ENCODE measurements at regions not wholly inside any gene's neighbourhood (a gene's known extent, or its start where the extent isn't known, plus 50 kb on each side); places are given as distances from the start of the nearest gene placed in this dataset.
"Not testable (repeated sequence)": the region's sequence is repeated elsewhere in the genome, so short reads cannot be mapped to it uniquely, and the experiment has no call there.

DNA sequence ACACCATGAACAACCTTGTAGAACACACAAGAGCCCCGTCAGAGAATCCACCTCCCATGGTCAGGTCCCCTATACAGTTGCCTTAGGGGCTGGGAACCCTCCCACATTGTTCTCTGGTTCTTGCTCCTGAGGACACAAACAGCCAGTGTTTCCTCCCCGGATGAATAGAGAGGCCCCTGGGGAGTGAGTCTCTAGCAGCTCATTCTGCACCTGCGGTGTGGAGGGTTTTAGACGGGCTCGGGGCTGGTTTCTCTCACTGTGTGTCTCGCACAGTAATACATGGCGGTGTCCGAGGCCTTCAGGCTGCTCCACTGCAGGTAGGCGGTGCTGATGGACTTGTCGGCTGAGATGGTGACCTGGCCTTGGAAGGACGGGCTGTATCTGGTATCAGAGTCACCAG lies 1052.1 kb downstream of the TMEM121 start:
- H3K4me1 ChIP-seq: no peaks in the 10 kb centered on the region
- no peak overlapping the region for H3K4me3 ChIP-seq
- intact Hi-C loops (cut with DNase I; ENCODE audit: low total_unique reads) (no loop called here), in situ Hi-C loops (cut with MboI; ENCODE audit: low pct_ligation_motif_present in 1 of 4, low pct_unique_long_range_greater_than_20kb in 1 of 4, low sequenced_read_pairs in 3 of 4) (no loop called here)
- peaks cover 16% of the 10 kb centered on the region for H3K27me3 ChIP-seq
- 66 to 73% methylated on average over 2 to 11 of the region's 11 CpGs for WGBS, 2 donors (ENCODE audit: low coverage in 1 of 2)
- no peak overlapping the region for H3K27ac ChIP-seq
- TF ChIP-seq POLR2A (IDR thresholded peaks at IDR 0.05) (no peak), POLR2AphosphoS5 (IDR thresholded peaks at IDR 0.05) (no peak), EP300 (IDR thresholded peaks at IDR 0.05; ENCODE audit: low read depth) (no peak)
- TF ChIP-seq, protein P1, sequence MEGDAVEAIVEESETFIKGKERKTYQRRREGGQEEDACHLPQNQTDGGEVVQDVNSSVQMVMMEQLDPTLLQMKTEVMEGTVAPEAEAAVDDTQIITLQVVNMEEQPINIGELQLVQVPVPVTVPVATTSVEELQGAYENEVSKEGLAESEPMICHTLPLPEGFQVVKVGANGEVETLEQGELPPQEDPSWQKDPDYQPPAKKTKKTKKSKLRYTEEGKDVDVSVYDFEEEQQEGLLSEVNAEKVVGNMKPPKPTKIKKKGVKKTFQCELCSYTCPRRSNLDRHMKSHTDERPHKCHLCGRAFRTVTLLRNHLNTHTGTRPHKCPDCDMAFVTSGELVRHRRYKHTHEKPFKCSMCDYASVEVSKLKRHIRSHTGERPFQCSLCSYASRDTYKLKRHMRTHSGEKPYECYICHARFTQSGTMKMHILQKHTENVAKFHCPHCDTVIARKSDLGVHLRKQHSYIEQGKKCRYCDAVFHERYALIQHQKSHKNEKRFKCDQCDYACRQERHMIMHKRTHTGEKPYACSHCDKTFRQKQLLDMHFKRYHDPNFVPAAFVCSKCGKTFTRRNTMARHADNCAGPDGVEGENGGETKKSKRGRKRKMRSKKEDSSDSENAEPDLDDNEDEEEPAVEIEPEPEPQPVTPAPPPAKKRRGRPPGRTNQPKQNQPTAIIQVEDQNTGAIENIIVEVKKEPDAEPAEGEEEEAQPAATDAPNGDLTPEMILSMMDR (IDR thresholded peaks at IDR 0.05): no peak
- no peak for DNase-seq
- no peaks in the 10 kb centered on the region for H3K36me3 ChIP-seq
- no peaks in the 10 kb centered on the region for H3K9me3 ChIP-seq

DNA sequence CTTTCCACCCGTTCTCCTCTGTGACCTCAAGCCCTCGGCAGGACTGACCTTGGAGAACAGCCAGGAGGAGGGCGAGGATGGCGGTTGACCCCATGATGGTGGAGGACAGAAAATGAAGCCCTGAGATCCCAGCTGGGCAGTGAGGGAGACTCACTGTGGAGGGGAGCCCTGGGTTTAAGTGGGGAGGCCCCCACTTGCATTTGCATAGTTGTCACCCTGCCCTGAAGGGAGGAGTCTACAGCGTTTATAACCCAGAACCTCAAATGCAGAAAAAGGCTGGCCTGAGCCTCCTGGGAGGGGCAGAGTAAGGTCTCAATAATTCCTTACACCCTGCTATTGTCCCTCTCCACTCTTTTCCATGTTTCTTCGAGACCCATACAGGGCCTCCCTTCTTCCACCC lies 1052.7 kb downstream of the TMEM121 start:
- peaks cover 12% of the 10 kb centered on the region for H3K27me3 ChIP-seq

DNA sequence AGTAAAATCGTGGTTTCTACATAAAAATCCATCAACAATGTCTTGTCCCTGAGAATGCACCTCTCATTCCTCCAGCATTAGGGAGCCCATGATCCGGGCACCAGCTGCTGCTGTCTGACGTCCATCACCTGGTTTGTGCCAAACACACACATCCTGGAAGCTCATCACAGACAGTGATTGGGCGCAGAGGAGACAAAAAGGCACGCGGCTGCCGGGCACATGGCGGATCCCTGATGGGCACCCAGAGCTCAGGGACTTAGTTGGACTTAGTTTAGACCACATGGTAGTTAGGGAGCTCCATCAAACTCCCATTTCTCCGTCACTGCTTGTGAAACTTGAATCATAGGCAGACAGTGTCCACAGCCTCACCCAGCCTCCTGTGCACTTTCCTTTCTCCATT lies 1059.3 kb downstream of the TMEM121 start:
- 70% methylated on average over 9 of the region's 9 CpGs; no CpG with 5 or more reads in 1 of the 2 donors for WGBS, 2 donors (ENCODE audit: low coverage in 1 of 2)
- DNase-seq: no peak

More for the DNA sequence above, 1052.7 kb downstream of the TMEM121 start:
- H3K27ac ChIP-seq: no peak overlapping the region
- in situ Hi-C loops (cut with MboI; ENCODE audit: low pct_ligation_motif_present in 1 of 4, low pct_unique_long_range_greater_than_20kb in 1 of 4, low sequenced_read_pairs in 3 of 4): no loop called here
- 50 to 57% methylated on average over 1 to 6 of the region's 6 CpGs for WGBS, 2 donors (ENCODE audit: low coverage in 1 of 2)
- H3K4me1 ChIP-seq: no peaks in the 10 kb centered on the region
- intact Hi-C loops (cut with DNase I; ENCODE audit: low total_unique reads): no loop called here
- H3K4me3 ChIP-seq: no peak overlapping the region
- H3K9me3 ChIP-seq: no peaks in the 10 kb centered on the region
- no peak for TF ChIP-seq POLR2AphosphoS5 (IDR thresholded peaks at IDR 0.05)
- TF ChIP-seq, protein P1 (IDR thresholded peaks at IDR 0.05): no peak
- TF ChIP-seq EP300 (IDR thresholded peaks at IDR 0.05; ENCODE audit: low read depth): no peak
- TF ChIP-seq POLR2A (IDR thresholded peaks at IDR 0.05): no peak
- DNase-seq: no peak
- H3K36me3 ChIP-seq: no peaks in the 10 kb centered on the region

DNA sequence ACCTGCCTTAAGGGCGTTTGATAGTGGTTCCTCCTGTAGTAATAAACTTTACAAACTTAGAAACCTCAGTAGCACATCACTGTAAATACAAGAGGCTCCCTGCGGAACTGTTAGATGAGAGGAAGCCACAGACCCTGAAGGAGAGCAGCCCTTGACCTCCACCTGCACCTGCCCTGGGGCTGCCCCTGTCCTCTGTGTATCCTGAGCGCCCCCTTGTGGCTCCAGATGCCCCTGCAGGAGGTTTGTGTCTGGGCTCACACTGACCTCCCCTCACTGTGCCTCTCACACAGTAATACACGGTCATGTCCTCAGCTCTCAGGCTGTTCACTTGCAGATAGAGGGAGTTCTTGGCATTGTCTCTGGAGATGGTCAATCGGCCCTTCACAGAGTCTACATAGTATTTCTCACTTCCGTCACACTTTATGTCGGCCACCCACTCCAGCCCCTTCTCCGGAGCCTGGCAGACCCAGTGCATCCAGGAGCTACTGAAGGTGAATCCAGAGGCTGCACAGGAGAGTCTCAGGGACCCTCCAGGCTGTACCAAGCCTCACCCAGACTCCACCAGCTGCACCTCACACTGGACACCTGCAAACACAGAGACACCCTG lies 1059.8 kb downstream of the TMEM121 start:
- TF ChIP-seq, protein P1 (IDR thresholded peaks at IDR 0.05): peak in 4 of 5 experiments; percentile 39 to 54 (median 48)
- no peak for TF ChIP-seq EP300 (IDR thresholded peaks at IDR 0.05; ENCODE audit: low read depth)
- TF ChIP-seq POLR2A (IDR thresholded peaks at IDR 0.05): no peak
- no peak for TF ChIP-seq POLR2AphosphoS5 (IDR thresholded peaks at IDR 0.05)
- Histone ChIP-seq H3K4me1 (no peaks in the 10 kb centered on the region), H3K27me3 (peaks cover 4% of the 10 kb centered on the region), H3K4me3 (no peak overlapping the region), H3K27ac (no peak overlapping the region), H3K36me3 (no peaks in the 10 kb centered on the region), H3K9me3 (no peaks in the 10 kb centered on the region)
- WGBS, 2 donors (ENCODE audit: low coverage in 1 of 2): 50 to 59% methylated on average over 2 to 8 of the region's 8 CpGs
- intact Hi-C loops (cut with DNase I; ENCODE audit: low total_unique reads): no loop called here
- peak; percentile 58 for DNase-seq
- in situ Hi-C loops (cut with MboI; ENCODE audit: low pct_ligation_motif_present in 1 of 4, low pct_unique_long_range_greater_than_20kb in 1 of 4, low sequenced_read_pairs in 3 of 4): no loop called here

More for the DNA sequence above, 1059.3 kb downstream of the TMEM121 start:
- intact Hi-C loops (cut with DNase I; ENCODE audit: low total_unique reads): no loop called here
- TF ChIP-seq EP300 (IDR thresholded peaks at IDR 0.05; ENCODE audit: low read depth): no peak
- TF ChIP-seq, protein P1 (IDR thresholded peaks at IDR 0.05): no peak
- TF ChIP-seq POLR2A (IDR thresholded peaks at IDR 0.05): no peak
- TF ChIP-seq POLR2AphosphoS5 (IDR thresholded peaks at IDR 0.05): no peak
- H3K4me1 ChIP-seq: no peaks in the 10 kb centered on the region
- H3K9me3 ChIP-seq: no peaks in the 10 kb centered on the region
- peaks cover 4% of the 10 kb centered on the region for H3K27me3 ChIP-seq
- H3K4me3 ChIP-seq: no peak overlapping the region
- in situ Hi-C loops (cut with MboI; ENCODE audit: low pct_ligation_motif_present in 1 of 4, low pct_unique_long_range_greater_than_20kb in 1 of 4, low sequenced_read_pairs in 3 of 4): no loop called here
- no peak overlapping the region for H3K27ac ChIP-seq
- H3K36me3 ChIP-seq: no peaks in the 10 kb centered on the region

DNA sequence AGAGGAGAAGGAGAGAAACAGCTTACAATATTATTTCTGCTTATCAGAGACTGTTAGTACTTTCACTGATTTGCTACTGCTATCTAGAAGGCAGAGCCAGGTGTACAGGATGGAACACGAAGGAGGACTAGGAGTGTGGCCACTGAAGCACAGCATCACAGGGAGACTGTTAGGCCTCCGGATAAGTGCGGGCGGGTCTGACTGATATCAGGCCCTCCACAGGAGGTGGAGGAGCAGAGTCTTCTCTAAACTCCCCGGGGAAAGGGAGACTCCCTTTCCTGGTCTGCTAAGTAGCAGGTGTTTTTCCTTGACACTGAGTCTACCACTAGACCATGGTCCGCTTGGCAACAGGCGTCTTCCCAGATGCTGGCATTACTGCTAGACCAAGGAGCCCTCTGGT lies 1065.2 kb downstream of the TMEM121 start:
- H3K27ac ChIP-seq; H3K27me3 ChIP-seq; in situ Hi-C loops (cut with MboI; ENCODE audit: low pct_ligation_motif_present in 1 of 4, low pct_unique_long_range_greater_than_20kb in 1 of 4, low sequenced_read_pairs in 3 of 4); DNase-seq; H3K9me3 ChIP-seq; H3K4me1 ChIP-seq; H3K4me3 ChIP-seq; intact Hi-C loops (cut with DNase I; ENCODE audit: low total_unique reads); H3K36me3 ChIP-seq: not testable (repeated sequence)
- 78% methylated on average over 7 of the region's 7 CpGs; no CpG with 5 or more reads in 1 of the 2 donors for WGBS, 2 donors (ENCODE audit: low coverage in 1 of 2)

DNA sequence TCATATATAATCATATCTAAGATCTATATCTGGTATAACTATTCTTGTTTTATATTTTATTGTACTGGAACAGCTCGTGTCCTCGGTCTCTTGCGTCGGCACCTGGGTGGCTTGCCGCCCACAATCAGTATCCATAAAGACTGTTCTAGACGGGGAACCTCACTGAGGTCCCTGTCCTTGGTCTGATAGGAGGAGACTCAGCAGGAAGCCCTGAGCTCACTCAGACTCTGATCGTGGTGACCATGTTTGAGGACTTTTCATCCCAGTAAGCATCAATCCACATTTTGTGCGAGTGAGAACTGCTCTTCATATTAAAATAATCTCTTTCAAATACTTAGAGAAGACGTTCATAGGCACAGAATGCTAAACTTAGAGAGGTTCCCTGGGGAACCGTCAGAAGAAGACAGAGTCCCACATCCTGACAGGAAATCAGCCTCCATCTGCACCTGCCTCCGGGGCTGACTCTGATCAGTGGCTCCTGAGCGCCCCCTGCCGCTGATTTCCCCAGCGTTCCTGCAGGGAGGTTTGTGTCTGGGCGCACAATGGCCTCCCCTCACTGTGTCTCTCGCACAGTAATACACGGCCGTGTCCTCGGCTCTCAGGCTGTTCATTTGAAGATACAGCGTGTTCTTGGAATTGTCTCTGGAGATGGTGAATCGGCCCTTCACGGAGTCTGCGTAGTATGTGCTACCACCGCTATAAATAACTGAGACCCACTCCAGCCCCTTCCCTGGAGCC lies 1065.9 kb downstream of the TMEM121 start:
- H3K9me3 ChIP-seq; in situ Hi-C loops (cut with MboI; ENCODE audit: low pct_ligation_motif_present in 1 of 4, low pct_unique_long_range_greater_than_20kb in 1 of 4, low sequenced_read_pairs in 3 of 4); H3K36me3 ChIP-seq; DNase-seq; H3K27me3 ChIP-seq; H3K4me1 ChIP-seq; intact Hi-C loops (cut with DNase I; ENCODE audit: low total_unique reads); H3K4me3 ChIP-seq; H3K27ac ChIP-seq: not testable (repeated sequence)
- 68 to 72% methylated on average over 9 to 19 of the region's 24 CpGs for WGBS, 2 donors (ENCODE audit: low coverage in 1 of 2)
